ENCODE measurements at regions not wholly inside any gene's neighbourhood (a gene's known extent, or its start where the extent isn't known, plus 50 kb on each side); places are given as distances from the start of the nearest gene placed in this dataset.
"Not testable (repeated sequence)": the region's sequence is repeated elsewhere in the genome, so short reads cannot be mapped to it uniquely, and the experiment has no call there.

GRCh38 chr4:103423261-103423660 lies 225.1 kb upstream of the CENPE start:
- 92% methylated on average over 2 of the region's 2 CpGs for WGBS (ENCODE audit: insufficient coverage)
- Histone ChIP-seq H3K9me3 (ENCODE audit: control insufficient read depth, insufficient read depth, low read length) (no peaks in the 10 kb centered on the region), H3K27ac (ENCODE audit: low read depth, low read length) (no peak overlapping the region), H3K4me1 (ENCODE audit: control insufficient read depth, insufficient read depth, low read length) (no peaks in the 10 kb centered on the region), H3K4me3 (ENCODE audit: low read depth, low read length) (no peak overlapping the region), H3K36me3 (ENCODE audit: control insufficient read depth, insufficient read depth, low read length) (no peaks in the 10 kb centered on the region), H3K27me3 (ENCODE audit: control insufficient read depth, insufficient read depth, low read length) (no peaks in the 10 kb centered on the region)
- DNase-seq (ENCODE audit: low read depth in 4 of 6, low spot score in 6 of 6), result no peak

DNA sequence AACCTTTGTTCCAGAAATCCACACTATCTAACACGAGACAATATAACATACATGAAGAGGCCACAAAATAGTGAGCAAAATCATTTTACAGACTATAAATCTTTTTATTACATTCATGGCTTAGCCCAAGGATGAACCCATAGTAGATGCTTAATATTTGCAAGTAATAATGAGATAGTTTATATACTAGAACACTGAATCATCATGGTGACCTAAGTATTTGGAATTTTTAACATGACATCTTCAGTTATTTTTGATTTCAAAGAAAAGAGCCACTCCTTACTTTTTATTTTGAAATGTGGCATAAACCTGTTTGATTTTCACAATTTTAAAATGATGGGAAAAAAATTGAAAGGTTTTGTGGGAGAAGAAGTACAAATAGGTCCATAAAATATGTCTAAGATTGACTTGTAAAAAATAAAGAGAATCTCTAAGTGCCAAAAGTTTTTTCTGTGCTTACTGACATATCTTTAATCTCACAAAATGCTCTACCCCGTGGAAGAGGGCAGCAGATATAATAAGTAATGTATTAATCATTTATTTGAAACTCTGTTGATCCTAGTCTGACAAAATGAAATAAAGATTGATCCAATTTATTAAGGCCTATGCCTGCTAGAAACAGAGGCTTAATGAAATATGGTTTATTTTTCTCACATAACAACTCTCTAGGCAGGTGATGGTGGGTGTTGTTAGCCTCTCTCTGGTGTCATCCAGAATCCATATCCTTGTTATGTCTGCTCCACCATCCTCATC lies 224.5 kb upstream of the CENPE start:
- WGBS (ENCODE audit: insufficient coverage), result no CpG with 5 or more reads among the region's 2 CpGs
- no peak for DNase-seq (ENCODE audit: low read depth in 4 of 6, low spot score in 6 of 6)
- Histone ChIP-seq H3K27ac (ENCODE audit: low read depth, low read length) (no peak overlapping the region), H3K4me1 (ENCODE audit: control insufficient read depth, insufficient read depth, low read length) (no peaks in the 10 kb centered on the region), H3K27me3 (ENCODE audit: control insufficient read depth, insufficient read depth, low read length) (no peaks in the 10 kb centered on the region), H3K36me3 (ENCODE audit: control insufficient read depth, insufficient read depth, low read length) (no peaks in the 10 kb centered on the region), H3K4me3 (ENCODE audit: low read depth, low read length) (no peak overlapping the region), H3K9me3 (ENCODE audit: control insufficient read depth, insufficient read depth, low read length) (no peaks in the 10 kb centered on the region)

GRCh38 chr4:103415801-103416200 lies 217.7 kb upstream of the CENPE start:
- Histone ChIP-seq H3K27ac (ENCODE audit: low read depth, low read length) (no peak overlapping the region), H3K27me3 (ENCODE audit: control insufficient read depth, insufficient read depth, low read length) (no peaks in the 10 kb centered on the region), H3K36me3 (ENCODE audit: control insufficient read depth, insufficient read depth, low read length) (no peaks in the 10 kb centered on the region), H3K9me3 (ENCODE audit: control insufficient read depth, insufficient read depth, low read length) (no peaks in the 10 kb centered on the region), H3K4me3 (ENCODE audit: low read depth, low read length) (no peak overlapping the region), H3K4me1 (ENCODE audit: control insufficient read depth, insufficient read depth, low read length) (no peaks in the 10 kb centered on the region)
- DNase-seq (ENCODE audit: low read depth in 4 of 6, low spot score in 6 of 6), result no peak
- 94% methylated on average over 5 of the region's 5 CpGs for WGBS (ENCODE audit: insufficient coverage)

DNA sequence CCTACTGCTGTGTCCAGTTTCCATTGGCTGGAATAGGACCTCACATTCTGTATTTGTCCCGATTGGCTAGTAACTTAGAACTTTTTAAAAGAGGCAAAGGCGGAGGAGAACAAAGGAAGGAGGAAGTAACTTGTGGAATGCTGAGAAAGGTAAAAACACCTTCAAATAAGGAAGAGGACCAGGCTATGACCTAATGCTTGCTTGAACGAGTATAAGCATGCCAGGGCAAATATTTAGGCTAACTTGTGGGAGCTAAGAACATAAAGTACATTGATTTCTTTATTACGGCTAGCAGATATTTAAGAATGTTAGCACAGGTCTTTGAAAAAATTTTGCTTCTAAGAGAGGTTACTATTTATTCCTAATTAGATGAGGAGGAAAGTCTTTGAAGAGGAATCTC lies 214.5 kb upstream of the CENPE start:
- H3K9me3 ChIP-seq (ENCODE audit: control insufficient read depth, insufficient read depth, low read length); H3K4me3 ChIP-seq (ENCODE audit: low read depth, low read length); H3K27ac ChIP-seq (ENCODE audit: low read depth, low read length); H3K36me3 ChIP-seq (ENCODE audit: control insufficient read depth, insufficient read depth, low read length); DNase-seq (ENCODE audit: low read depth in 4 of 6, low spot score in 6 of 6); H3K27me3 ChIP-seq (ENCODE audit: control insufficient read depth, insufficient read depth, low read length); H3K4me1 ChIP-seq (ENCODE audit: control insufficient read depth, insufficient read depth, low read length): not testable (repeated sequence)
- WGBS (ENCODE audit: insufficient coverage), result 94% methylated on average over 3 of the region's 4 CpGs

- H3K27ac ChIP-seq (ENCODE audit: low read depth, low read length), result no peak overlapping the region
- 89% methylated on average over 1 of the region's 3 CpGs for WGBS (ENCODE audit: insufficient coverage)
- H3K9me3 ChIP-seq (ENCODE audit: control insufficient read depth, insufficient read depth, low read length), result no peaks in the 10 kb centered on the region
- H3K4me1 ChIP-seq (ENCODE audit: control insufficient read depth, insufficient read depth, low read length), result no peaks in the 10 kb centered on the region
- no peaks in the 10 kb centered on the region for H3K36me3 ChIP-seq (ENCODE audit: control insufficient read depth, insufficient read depth, low read length)
- no peak overlapping the region for H3K4me3 ChIP-seq (ENCODE audit: low read depth, low read length)
- H3K27me3 ChIP-seq (ENCODE audit: control insufficient read depth, insufficient read depth, low read length), result no peaks in the 10 kb centered on the region
- DNase-seq (ENCODE audit: low read depth in 4 of 6, low spot score in 6 of 6), result no peak
Observed at GRCh38 chr4:103410386-103410785, 212.2 kb upstream of the CENPE start.

GRCh38 chr4:103405415-103405814 lies 207.3 kb upstream of the CENPE start:
- Histone ChIP-seq H3K9me3 (ENCODE audit: control insufficient read depth, insufficient read depth, low read length) (no peaks in the 10 kb centered on the region), H3K4me1 (ENCODE audit: control insufficient read depth, insufficient read depth, low read length) (no peaks in the 10 kb centered on the region), H3K27me3 (ENCODE audit: control insufficient read depth, insufficient read depth, low read length) (no peaks in the 10 kb centered on the region), H3K4me3 (ENCODE audit: low read depth, low read length) (no peak overlapping the region), H3K27ac (ENCODE audit: low read depth, low read length) (no peak overlapping the region), H3K36me3 (ENCODE audit: control insufficient read depth, insufficient read depth, low read length) (no peaks in the 10 kb centered on the region)
- no peak for DNase-seq (ENCODE audit: low read depth in 4 of 6, low spot score in 6 of 6)

GRCh38 chr4:103403619-103404018 lies 205.5 kb upstream of the CENPE start:
- Histone ChIP-seq H3K4me3 (ENCODE audit: low read depth, low read length) (no peak overlapping the region), H3K4me1 (ENCODE audit: control insufficient read depth, insufficient read depth, low read length) (no peaks in the 10 kb centered on the region), H3K27ac (ENCODE audit: low read depth, low read length) (no peak overlapping the region), H3K36me3 (ENCODE audit: control insufficient read depth, insufficient read depth, low read length) (no peaks in the 10 kb centered on the region), H3K27me3 (ENCODE audit: control insufficient read depth, insufficient read depth, low read length) (no peaks in the 10 kb centered on the region), H3K9me3 (ENCODE audit: control insufficient read depth, insufficient read depth, low read length) (no peaks in the 10 kb centered on the region)
- no CpG with 5 or more reads among the region's 2 CpGs for WGBS (ENCODE audit: insufficient coverage)
- no peak for DNase-seq (ENCODE audit: low read depth in 4 of 6, low spot score in 6 of 6)

- no peaks in the 10 kb centered on the region for H3K36me3 ChIP-seq (ENCODE audit: control insufficient read depth, insufficient read depth, low read length)
- H3K9me3 ChIP-seq (ENCODE audit: control insufficient read depth, insufficient read depth, low read length), result no peaks in the 10 kb centered on the region
Observed at GRCh38 chr4:103402198-103402597, 204.1 kb upstream of the CENPE start.

GRCh38 chr4:103400405-103400804 lies 202.3 kb upstream of the CENPE start:
- DNase-seq (ENCODE audit: low read depth in 4 of 6, low spot score in 6 of 6), result no peak
- H3K4me1 ChIP-seq (ENCODE audit: control insufficient read depth, insufficient read depth, low read length), result no peaks in the 10 kb centered on the region
- H3K27me3 ChIP-seq (ENCODE audit: control insufficient read depth, insufficient read depth, low read length), result no peaks in the 10 kb centered on the region
- no peaks in the 10 kb centered on the region for H3K9me3 ChIP-seq (ENCODE audit: control insufficient read depth, insufficient read depth, low read length)
- H3K36me3 ChIP-seq (ENCODE audit: control insufficient read depth, insufficient read depth, low read length), result no peaks in the 10 kb centered on the region
- no CpG with 5 or more reads among the region's 1 CpG for WGBS (ENCODE audit: insufficient coverage)
- H3K27ac ChIP-seq (ENCODE audit: low read depth, low read length), result no peak overlapping the region
- no peak overlapping the region for H3K4me3 ChIP-seq (ENCODE audit: low read depth, low read length)

More at GRCh38 chr4:103402198-103402597, 204.1 kb upstream of the CENPE start:
- no peak for DNase-seq (ENCODE audit: low read depth in 4 of 6, low spot score in 6 of 6)
- no peaks in the 10 kb centered on the region for H3K4me1 ChIP-seq (ENCODE audit: control insufficient read depth, insufficient read depth, low read length)
- no peak overlapping the region for H3K27ac ChIP-seq (ENCODE audit: low read depth, low read length)
- H3K27me3 ChIP-seq (ENCODE audit: control insufficient read depth, insufficient read depth, low read length), result no peaks in the 10 kb centered on the region
- no peak overlapping the region for H3K4me3 ChIP-seq (ENCODE audit: low read depth, low read length)
- WGBS (ENCODE audit: insufficient coverage), result no CpG with 5 or more reads among the region's 2 CpGs

DNA sequence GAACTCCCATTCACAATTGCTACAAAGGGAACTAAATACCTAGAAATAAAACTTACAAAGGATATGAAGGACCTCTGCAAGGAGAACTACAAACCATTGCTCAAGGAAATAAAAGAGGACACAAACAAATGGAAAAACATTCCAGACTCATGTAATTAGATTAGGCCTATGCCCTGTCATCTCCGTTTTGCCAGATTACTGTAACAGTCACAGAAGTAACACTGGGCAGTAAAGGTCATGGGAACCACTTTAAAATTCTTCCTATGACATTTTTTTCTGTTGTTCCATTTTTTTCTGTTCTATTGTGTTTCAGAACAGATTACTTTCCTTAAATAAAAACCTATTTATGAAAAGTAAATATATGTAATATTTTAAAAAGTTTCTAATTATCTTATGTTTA lies 199.4 kb upstream of the CENPE start:
- Histone ChIP-seq H3K4me3 (ENCODE audit: low read depth, low read length) (no peak overlapping the region), H3K4me1 (ENCODE audit: control insufficient read depth, insufficient read depth, low read length) (no peaks in the 10 kb centered on the region), H3K27me3 (ENCODE audit: control insufficient read depth, insufficient read depth, low read length) (no peaks in the 10 kb centered on the region), H3K36me3 (ENCODE audit: control insufficient read depth, insufficient read depth, low read length) (no peaks in the 10 kb centered on the region), H3K27ac (ENCODE audit: low read depth, low read length) (no peak overlapping the region), H3K9me3 (ENCODE audit: control insufficient read depth, insufficient read depth, low read length) (no peaks in the 10 kb centered on the region)
- 75% methylated on average over 1 of the region's 1 CpG for WGBS (ENCODE audit: insufficient coverage)
- no peak for DNase-seq (ENCODE audit: low read depth in 4 of 6, low spot score in 6 of 6)
